ENCODE measurements at regions not wholly inside any gene's neighbourhood (a gene's known extent, or its start where the extent isn't known, plus 50 kb on each side); places are given as distances from the start of the nearest gene placed in this dataset.

DNA sequence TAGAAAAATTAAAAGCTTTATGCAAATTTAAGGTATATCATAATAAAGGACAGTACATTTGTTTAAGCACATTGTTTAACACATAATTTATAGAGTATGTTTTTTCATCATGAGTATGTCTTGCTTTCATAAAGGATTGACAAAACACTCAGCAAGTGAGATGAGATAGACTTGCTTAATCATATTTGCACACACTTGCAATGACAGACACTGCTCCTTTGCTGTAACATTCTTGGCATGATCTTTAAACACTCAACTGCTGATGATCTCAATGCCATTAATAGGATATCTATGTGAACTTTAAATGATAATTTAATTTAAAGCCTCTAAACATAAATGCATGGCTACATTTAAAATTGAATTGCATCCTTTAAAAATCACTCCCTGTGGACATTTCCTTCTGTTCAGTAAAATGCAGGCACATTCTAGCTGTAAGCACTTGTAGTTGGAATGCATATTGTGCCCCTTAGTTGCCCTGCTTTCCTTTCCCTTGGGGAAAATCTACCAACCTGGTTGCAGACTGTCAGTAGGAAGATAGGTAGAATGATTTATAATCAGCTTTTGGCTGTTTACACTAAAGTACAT lies 979.0 kb downstream of the TMTC2 start:
- Histone ChIP-seq H3K23ac (ENCODE audit: low read length) (no peak overlapping the region), H3K4ac (ENCODE audit: low read depth, low read length) (no peak overlapping the region), H2BK120ac (ENCODE audit: low read depth, low read length) (no peak overlapping the region), H3K18ac (ENCODE audit: low read length) (no peak overlapping the region), H3K27ac (ENCODE audit: low read depth, low read length) (no peak overlapping the region), H3K56ac (ENCODE audit: low read length) (no peak overlapping the region), H3K27me3 (ENCODE audit: insufficient read depth, low read length, poor library complexity) (no peaks in the 10 kb centered on the region), H3K4me2 (ENCODE audit: low read length) (no peak overlapping the region), H3K9ac (ENCODE audit: low read length) (no peak overlapping the region), H4K5ac (ENCODE audit: low read length) (no peak overlapping the region), H3K4me1 (ENCODE audit: control insufficient read depth, low read depth, low read length) (no peaks in the 10 kb centered on the region), H3K79me2 (ENCODE audit: control insufficient read depth, insufficient read depth, low read length) (no peaks in the 10 kb centered on the region), H2BK5ac (ENCODE audit: low read length) (no peak overlapping the region), H4K8ac (ENCODE audit: low read depth, low read length) (no peak overlapping the region), H3K4me3 (ENCODE audit: low read length) (no peak overlapping the region), H3K36me3 (ENCODE audit: control insufficient read depth, insufficient read depth, low read length) (no peaks in the 10 kb centered on the region), H2BK15ac (replicated peaks; ENCODE audit: low read depth) (no peak overlapping the region), H2AK5ac (ENCODE audit: low read length) (no peak overlapping the region), H3K79me1 (ENCODE audit: low read length) (no peaks in the 10 kb centered on the region)
- DNase-seq, result no peak

DNA sequence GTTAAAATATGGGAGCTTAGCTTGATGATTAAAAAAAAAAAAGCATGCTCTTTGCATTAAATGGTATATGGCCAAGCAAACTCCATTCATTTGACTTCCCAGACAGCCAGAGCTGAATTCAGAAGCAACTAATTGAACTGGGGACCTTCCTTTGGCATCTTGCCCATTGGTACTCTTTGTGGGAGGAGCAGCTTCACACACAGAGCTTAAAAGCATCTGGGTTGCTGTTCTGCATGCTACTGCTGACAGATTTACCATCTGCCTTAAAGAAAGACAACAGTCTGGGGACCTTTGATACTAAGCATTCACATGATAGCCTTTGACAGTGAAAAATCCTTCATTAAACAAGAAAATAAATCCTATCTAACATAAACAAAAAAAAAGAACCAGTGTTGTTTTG lies 977.9 kb downstream of the TMTC2 start:
- Histone ChIP-seq H3K23ac (ENCODE audit: low read length) (no peak overlapping the region), H4K8ac (ENCODE audit: low read depth, low read length) (no peak overlapping the region), H2AK5ac (ENCODE audit: low read length) (no peak overlapping the region), H3K79me1 (ENCODE audit: low read length) (no peaks in the 10 kb centered on the region), H3K56ac (ENCODE audit: low read length) (no peak overlapping the region), H3K9ac (ENCODE audit: low read length) (no peak overlapping the region), H3K79me2 (ENCODE audit: control insufficient read depth, insufficient read depth, low read length) (no peaks in the 10 kb centered on the region), H2BK120ac (ENCODE audit: low read depth, low read length) (no peak overlapping the region), H3K4ac (ENCODE audit: low read depth, low read length) (no peak overlapping the region), H4K5ac (ENCODE audit: low read length) (no peak overlapping the region), H2BK15ac (replicated peaks; ENCODE audit: low read depth) (no peak overlapping the region), H3K4me1 (ENCODE audit: control insufficient read depth, low read depth, low read length) (no peaks in the 10 kb centered on the region), H3K18ac (ENCODE audit: low read length) (no peak overlapping the region), H2BK5ac (ENCODE audit: low read length) (no peak overlapping the region), H3K36me3 (ENCODE audit: control insufficient read depth, insufficient read depth, low read length) (no peaks in the 10 kb centered on the region), H3K27ac (ENCODE audit: low read depth, low read length) (no peak overlapping the region), H3K4me2 (ENCODE audit: low read length) (no peak overlapping the region), H3K27me3 (ENCODE audit: insufficient read depth, low read length, poor library complexity) (no peaks in the 10 kb centered on the region), H3K4me3 (ENCODE audit: low read length) (no peak overlapping the region)
- no peak for DNase-seq

DNA sequence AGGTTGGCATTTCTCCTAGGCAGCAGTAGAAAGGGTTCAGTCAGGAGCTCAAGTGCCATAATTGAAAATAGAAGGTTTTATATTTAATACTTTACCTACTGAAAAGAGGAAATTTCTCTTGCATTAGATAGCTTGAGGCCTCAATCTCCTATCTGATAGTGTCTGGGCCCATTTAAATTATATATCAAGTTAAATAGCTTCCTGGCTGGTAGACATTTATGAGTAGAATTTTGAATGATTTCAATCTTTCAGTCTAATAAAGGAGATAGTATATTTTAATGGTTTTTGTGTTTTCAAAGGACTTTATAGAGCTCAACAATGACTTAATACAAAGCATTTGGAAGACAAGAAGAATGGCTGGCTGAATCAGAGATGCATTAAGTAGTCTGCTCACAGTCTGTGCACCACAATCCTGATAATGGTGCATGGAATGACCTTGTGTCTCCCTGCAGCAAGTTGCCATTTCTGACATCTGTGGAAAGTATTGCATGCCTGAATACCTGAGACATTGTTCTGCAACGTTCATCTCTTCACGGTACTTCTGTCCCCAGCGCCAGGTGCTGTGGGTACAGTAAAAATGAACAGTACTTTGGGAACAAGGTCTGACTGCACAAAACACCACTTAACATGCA lies 974.1 kb downstream of the TMTC2 start:
- H3K4ac ChIP-seq (ENCODE audit: low read depth, low read length), result no peak overlapping the region
- H3K4me1 ChIP-seq (ENCODE audit: control insufficient read depth, low read depth, low read length), result no peaks in the 10 kb centered on the region
- no peak overlapping the region for H2BK5ac ChIP-seq (ENCODE audit: low read length)
- no peak overlapping the region for H4K5ac ChIP-seq (ENCODE audit: low read length)
- H4K8ac ChIP-seq (ENCODE audit: low read depth, low read length), result no peak overlapping the region
- no peak overlapping the region for H2BK120ac ChIP-seq (ENCODE audit: low read depth, low read length)
- H3K18ac ChIP-seq (ENCODE audit: low read length), result no peak overlapping the region
- H3K27me3 ChIP-seq (ENCODE audit: insufficient read depth, low read length, poor library complexity), result no peaks in the 10 kb centered on the region
- H3K23ac ChIP-seq (ENCODE audit: low read length), result no peak overlapping the region
- DNase-seq, result no peak
- no peak overlapping the region for H3K56ac ChIP-seq (ENCODE audit: low read length)
- H3K27ac ChIP-seq (ENCODE audit: low read depth, low read length), result no peak overlapping the region
- H3K79me2 ChIP-seq (ENCODE audit: control insufficient read depth, insufficient read depth, low read length), result no peaks in the 10 kb centered on the region
- WGBS (ENCODE audit: extremely low coverage, insufficient coverage, low lambda C conversion rate), result no CpG with 5 or more reads among the region's 3 CpGs
- no peaks in the 10 kb centered on the region for H3K79me1 ChIP-seq (ENCODE audit: low read length)
- H2AK5ac ChIP-seq (ENCODE audit: low read length), result no peak overlapping the region
- no peaks in the 10 kb centered on the region for H3K36me3 ChIP-seq (ENCODE audit: control insufficient read depth, insufficient read depth, low read length)
- H3K4me2 ChIP-seq (ENCODE audit: low read length), result no peak overlapping the region
- no peak overlapping the region for H2BK15ac ChIP-seq (replicated peaks; ENCODE audit: low read depth)
- H3K9ac ChIP-seq (ENCODE audit: low read length), result no peak overlapping the region
- H3K4me3 ChIP-seq (ENCODE audit: low read length), result no peak overlapping the region

DNA sequence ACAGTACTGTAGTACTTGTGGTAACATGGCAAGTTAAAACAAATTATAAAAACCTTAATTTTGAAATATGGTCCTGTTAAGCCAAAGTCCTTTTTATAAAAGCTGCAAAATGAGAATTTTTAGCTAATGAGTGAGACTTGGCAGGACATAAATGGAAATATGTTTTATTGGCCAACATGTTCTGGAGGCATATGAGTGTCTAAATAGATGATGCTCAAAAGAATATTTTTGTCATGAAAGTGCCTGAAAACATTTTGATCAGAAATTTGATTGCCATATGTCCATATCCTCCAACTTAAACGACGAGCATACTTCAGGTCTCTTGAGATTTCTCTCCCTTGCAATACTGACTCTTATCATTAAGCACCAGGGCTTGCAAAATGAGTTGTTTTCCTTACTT lies 972.6 kb downstream of the TMTC2 start:
- Histone ChIP-seq H3K4me3 (ENCODE audit: low read length) (no peak overlapping the region), H2AK5ac (ENCODE audit: low read length) (no peak overlapping the region), H3K4ac (ENCODE audit: low read depth, low read length) (no peak overlapping the region), H3K79me2 (ENCODE audit: control insufficient read depth, insufficient read depth, low read length) (no peaks in the 10 kb centered on the region), H3K9ac (ENCODE audit: low read length) (no peak overlapping the region), H2BK15ac (replicated peaks; ENCODE audit: low read depth) (no peak overlapping the region), H3K27me3 (ENCODE audit: insufficient read depth, low read length, poor library complexity) (no peaks in the 10 kb centered on the region), H3K56ac (ENCODE audit: low read length) (no peak overlapping the region), H3K27ac (ENCODE audit: low read depth, low read length) (no peak overlapping the region), H2BK120ac (ENCODE audit: low read depth, low read length) (no peak overlapping the region), H3K23ac (ENCODE audit: low read length) (no peak overlapping the region), H3K4me2 (ENCODE audit: low read length) (no peak overlapping the region), H4K5ac (ENCODE audit: low read length) (no peak overlapping the region), H3K36me3 (ENCODE audit: control insufficient read depth, insufficient read depth, low read length) (no peaks in the 10 kb centered on the region), H3K79me1 (ENCODE audit: low read length) (no peaks in the 10 kb centered on the region), H4K8ac (ENCODE audit: low read depth, low read length) (no peak overlapping the region), H3K4me1 (ENCODE audit: control insufficient read depth, low read depth, low read length) (no peaks in the 10 kb centered on the region), H2BK5ac (ENCODE audit: low read length) (no peak overlapping the region), H3K18ac (ENCODE audit: low read length) (no peak overlapping the region)
- WGBS (ENCODE audit: extremely low coverage, insufficient coverage, low lambda C conversion rate), result no CpG with 5 or more reads among the region's 2 CpGs
- DNase-seq, result no peak

- H4K5ac ChIP-seq (ENCODE audit: low read length), result no peak overlapping the region
- no peak for DNase-seq
- H3K18ac ChIP-seq (ENCODE audit: low read length), result no peak overlapping the region
- H3K36me3 ChIP-seq (ENCODE audit: control insufficient read depth, insufficient read depth, low read length), result no peaks in the 10 kb centered on the region
- no peak overlapping the region for H3K4me2 ChIP-seq (ENCODE audit: low read length)
- H2BK5ac ChIP-seq (ENCODE audit: low read length), result no peak overlapping the region
- WGBS (ENCODE audit: extremely low coverage, insufficient coverage, low lambda C conversion rate), result no CpG with 5 or more reads among the region's 2 CpGs
- no peak overlapping the region for H2BK120ac ChIP-seq (ENCODE audit: low read depth, low read length)
- no peak overlapping the region for H3K4ac ChIP-seq (ENCODE audit: low read depth, low read length)
- no peak overlapping the region for H3K56ac ChIP-seq (ENCODE audit: low read length)
- no peak overlapping the region for H2AK5ac ChIP-seq (ENCODE audit: low read length)
- H3K27ac ChIP-seq (ENCODE audit: low read depth, low read length), result no peak overlapping the region
- no peak overlapping the region for H3K23ac ChIP-seq (ENCODE audit: low read length)
- H3K4me3 ChIP-seq (ENCODE audit: low read length), result no peak overlapping the region
- H2BK15ac ChIP-seq (replicated peaks; ENCODE audit: low read depth), result no peak overlapping the region
- no peak overlapping the region for H4K8ac ChIP-seq (ENCODE audit: low read depth, low read length)
- H3K9ac ChIP-seq (ENCODE audit: low read length), result no peak overlapping the region
- H3K79me2 ChIP-seq (ENCODE audit: control insufficient read depth, insufficient read depth, low read length), result no peaks in the 10 kb centered on the region
- H3K79me1 ChIP-seq (ENCODE audit: low read length), result no peaks in the 10 kb centered on the region
- H3K27me3 ChIP-seq (ENCODE audit: insufficient read depth, low read length, poor library complexity), result no peaks in the 10 kb centered on the region
- H3K4me1 ChIP-seq (ENCODE audit: control insufficient read depth, low read depth, low read length), result no peaks in the 10 kb centered on the region
These were observed 969.3 kb downstream of the TMTC2 start for GRCh38 chr12:83656004-83656403.

- H3K27ac ChIP-seq (ENCODE audit: low read depth, low read length), result no peak overlapping the region
- no peak overlapping the region for H3K23ac ChIP-seq (ENCODE audit: low read length)
- no peak overlapping the region for H2AK5ac ChIP-seq (ENCODE audit: low read length)
- H3K27me3 ChIP-seq (ENCODE audit: insufficient read depth, low read length, poor library complexity), result no peaks in the 10 kb centered on the region
- no peak overlapping the region for H2BK15ac ChIP-seq (replicated peaks; ENCODE audit: low read depth)
- H3K9ac ChIP-seq (ENCODE audit: low read length), result no peak overlapping the region
- no CpG with 5 or more reads among the region's 3 CpGs for WGBS (ENCODE audit: extremely low coverage, insufficient coverage, low lambda C conversion rate)
- H3K4me2 ChIP-seq (ENCODE audit: low read length), result no peak overlapping the region
- no peak overlapping the region for H3K4me3 ChIP-seq (ENCODE audit: low read length)
- no peak overlapping the region for H4K8ac ChIP-seq (ENCODE audit: low read depth, low read length)
- H4K5ac ChIP-seq (ENCODE audit: low read length), result no peak overlapping the region
- no peak overlapping the region for H3K56ac ChIP-seq (ENCODE audit: low read length)
- H3K4me1 ChIP-seq (ENCODE audit: control insufficient read depth, low read depth, low read length), result no peaks in the 10 kb centered on the region
- no peak overlapping the region for H2BK120ac ChIP-seq (ENCODE audit: low read depth, low read length)
- DNase-seq, result no peak
- no peak overlapping the region for H3K18ac ChIP-seq (ENCODE audit: low read length)
- H3K4ac ChIP-seq (ENCODE audit: low read depth, low read length), result no peak overlapping the region
- no peaks in the 10 kb centered on the region for H3K79me1 ChIP-seq (ENCODE audit: low read length)
- no peaks in the 10 kb centered on the region for H3K79me2 ChIP-seq (ENCODE audit: control insufficient read depth, insufficient read depth, low read length)
- H2BK5ac ChIP-seq (ENCODE audit: low read length), result no peak overlapping the region
- no peaks in the 10 kb centered on the region for H3K36me3 ChIP-seq (ENCODE audit: control insufficient read depth, insufficient read depth, low read length)
These were observed 955.5 kb downstream of the TMTC2 start for GRCh38 chr12:83642205-83642604.
